ENCODE measurements at regions not wholly inside any gene's neighbourhood (a gene's known extent, or its start where the extent isn't known, plus 50 kb on each side); places are given as distances from the start of the nearest gene placed in this dataset.

- no peak for TF ChIP-seq ZNF282 (CRISPR knock-in tag; IDR thresholded peaks at IDR 0.05)
- no peak for TF ChIP-seq ZKSCAN8 (CRISPR knock-in tag; IDR thresholded peaks at IDR 0.05)
- no peak for TF ChIP-seq ARID2 (IDR thresholded peaks at IDR 0.05)
- TF ChIP-seq REST (IDR thresholded peaks at IDR 0.05; ENCODE audit: borderline replicate concordance), result no peak
- TF ChIP-seq REST (CRISPR knock-in tag; IDR thresholded peaks at IDR 0.05; ENCODE audit: low read depth), result no peak
Measured at GRCh38 chr17:69729944-69730343, 315.4 kb downstream of the MAP2K6 start.

Measured in K562 (cell line).